M059J (cell line): ENCODE measurements at regions not wholly inside any gene's neighbourhood (a gene's known extent, or its start where the extent isn't known, plus 50 kb on each side); places are given as distances from the start of the nearest gene placed in this dataset.
"Not testable (repeated sequence)": the region's sequence is repeated elsewhere in the genome, so short reads cannot be mapped to it uniquely, and the experiment has no call there.

Source experiments
- DNase-seq: peaks from one replicate; pipeline ENCODE4 v3.0.0-alpha.2; 2012; ENCODE audit warnings: low read depth

DNA sequence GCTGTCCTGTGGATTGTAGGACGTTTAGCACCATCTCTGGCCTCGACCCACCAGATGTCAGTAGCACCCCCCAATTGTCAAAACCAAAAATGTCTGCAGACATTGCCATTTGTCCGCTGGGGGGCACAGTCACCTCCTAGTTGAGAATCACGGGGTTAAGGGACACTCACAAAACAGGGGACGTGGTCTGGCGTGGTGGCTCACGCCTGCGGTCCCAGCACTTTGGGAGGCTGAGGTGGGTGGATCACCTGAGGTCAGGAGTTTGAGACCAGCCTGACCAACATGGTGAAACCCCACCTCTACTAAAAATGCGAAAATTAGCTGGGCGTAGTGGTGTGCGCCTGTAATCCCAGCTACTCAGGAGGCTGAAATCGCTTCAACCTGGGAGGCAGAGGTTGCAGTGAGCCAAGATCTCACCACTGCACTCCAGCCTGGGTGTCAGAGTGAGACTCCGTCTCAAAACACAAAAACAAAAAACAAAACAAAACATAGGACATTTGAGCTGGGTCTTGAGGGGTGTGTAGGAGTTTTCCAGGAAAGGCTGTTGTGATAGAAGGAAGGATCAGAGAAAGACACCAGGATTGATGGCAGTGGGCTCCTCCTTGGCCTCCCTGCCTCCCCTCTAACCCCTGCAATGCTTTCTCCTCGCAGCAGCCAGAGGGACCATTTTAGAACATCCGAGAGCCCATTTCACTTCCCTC is 171.8 kb upstream of the GSE1 start:
- DNase-seq, result peak; percentile 25

DNA sequence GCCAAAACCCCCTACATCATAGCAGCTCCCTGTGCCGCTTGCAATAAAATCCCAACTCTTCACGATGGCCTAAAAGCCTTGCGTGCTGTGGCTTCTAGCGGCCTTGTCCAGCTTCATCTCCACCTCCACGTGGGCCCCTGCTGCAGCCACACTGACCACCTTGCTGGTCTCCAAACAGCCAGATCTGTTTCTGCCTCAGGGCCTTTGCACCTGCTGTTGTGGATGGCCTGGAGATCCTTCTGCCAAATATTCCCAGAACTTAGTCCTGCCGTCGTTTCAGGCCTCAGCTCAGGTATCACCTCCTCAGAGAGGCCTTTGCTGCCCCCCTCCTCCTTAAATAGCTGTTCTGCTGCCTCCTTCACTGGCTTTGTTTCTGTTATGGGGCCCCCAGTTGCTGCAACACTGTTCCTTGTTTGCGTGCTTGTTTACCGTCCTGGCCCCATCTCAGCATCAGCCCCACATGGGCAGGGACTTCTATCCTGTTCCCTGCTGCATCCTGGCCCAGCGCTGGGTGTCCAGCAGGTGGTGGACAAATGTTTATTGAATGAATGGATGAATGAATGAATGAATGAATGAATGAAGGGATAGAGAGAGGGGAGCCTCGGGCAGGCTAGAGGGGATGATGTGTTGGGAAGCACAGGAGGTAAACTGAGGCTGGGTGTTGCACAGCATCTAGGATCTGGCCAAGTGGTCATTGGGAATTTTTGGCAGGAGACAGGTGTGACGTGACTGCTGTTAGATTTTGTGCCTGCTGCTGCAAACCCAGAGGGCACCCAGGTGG is 171.0 kb upstream of the GSE1 start:
- no peak for DNase-seq

GRCh38 chr16:85443116-85443515 is 170.0 kb upstream of the GSE1 start:
- no peak for DNase-seq

DNA sequence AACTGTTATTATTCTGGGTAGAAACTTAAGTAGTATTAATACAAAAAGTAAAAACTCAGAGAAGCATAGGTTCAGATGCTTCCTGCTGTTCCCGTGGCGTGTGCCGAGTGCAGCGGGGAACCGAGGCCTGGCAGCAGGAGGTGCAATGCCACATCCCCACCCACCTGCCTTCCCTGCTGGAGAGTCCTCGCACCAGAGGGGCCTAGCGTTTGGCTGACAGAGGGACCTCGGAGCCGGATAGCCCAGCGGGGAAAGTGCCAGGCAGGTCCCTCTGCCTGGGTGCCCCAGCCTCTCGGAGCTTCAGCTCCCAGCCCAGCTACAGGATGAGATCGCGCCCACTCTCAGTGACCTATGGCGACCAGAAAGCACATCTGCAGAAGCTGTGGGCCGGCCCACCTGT is 169.6 kb upstream of the GSE1 start:
- DNase-seq, result no peak

GRCh38 chr16:85445064-85445778 is 167.9 kb upstream of the GSE1 start:
- DNase-seq, result no peak

GRCh38 chr16:85445779-85446222 is 167.3 kb upstream of the GSE1 start:
- no peak for DNase-seq

- DNase-seq, result no peak
Measured at GRCh38 chr16:85446951-85447692, 166.0 kb upstream of the GSE1 start.

GRCh38 chr16:85447693-85448313 is 165.3 kb upstream of the GSE1 start:
- DNase-seq, result no peak

DNA sequence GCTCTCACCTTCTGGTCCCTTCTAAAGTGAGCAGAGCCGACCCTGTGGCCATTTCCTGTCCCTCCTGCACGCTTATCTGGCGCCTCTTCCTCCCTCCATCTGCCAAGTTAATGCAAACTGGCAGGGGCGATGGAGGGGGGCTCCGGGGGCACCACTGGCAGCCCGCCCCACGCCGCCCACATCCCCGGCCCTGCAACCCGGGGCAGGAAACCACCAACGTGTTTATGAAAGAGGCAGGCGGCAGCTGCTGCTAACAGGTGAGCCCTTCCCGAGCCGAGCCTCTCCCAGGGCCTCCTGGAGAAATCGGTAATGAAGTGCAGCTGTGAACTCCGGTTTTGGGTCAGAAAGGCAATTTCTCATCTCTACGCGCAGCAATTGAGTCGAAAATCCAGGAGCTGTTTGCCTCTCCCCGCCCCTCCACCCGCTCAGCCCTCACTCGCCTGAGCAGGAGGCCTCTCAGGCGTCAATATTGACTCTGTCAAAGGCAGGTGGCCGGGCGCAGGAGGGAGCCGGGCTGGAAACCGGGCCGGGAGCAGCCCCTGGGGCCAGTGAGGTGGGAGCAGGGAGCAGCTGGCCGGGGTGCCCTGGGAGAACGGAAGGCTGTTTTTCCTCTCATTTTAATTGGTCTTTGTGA is 164.4 kb upstream of the GSE1 start:
- DNase-seq, result no peak

DNA sequence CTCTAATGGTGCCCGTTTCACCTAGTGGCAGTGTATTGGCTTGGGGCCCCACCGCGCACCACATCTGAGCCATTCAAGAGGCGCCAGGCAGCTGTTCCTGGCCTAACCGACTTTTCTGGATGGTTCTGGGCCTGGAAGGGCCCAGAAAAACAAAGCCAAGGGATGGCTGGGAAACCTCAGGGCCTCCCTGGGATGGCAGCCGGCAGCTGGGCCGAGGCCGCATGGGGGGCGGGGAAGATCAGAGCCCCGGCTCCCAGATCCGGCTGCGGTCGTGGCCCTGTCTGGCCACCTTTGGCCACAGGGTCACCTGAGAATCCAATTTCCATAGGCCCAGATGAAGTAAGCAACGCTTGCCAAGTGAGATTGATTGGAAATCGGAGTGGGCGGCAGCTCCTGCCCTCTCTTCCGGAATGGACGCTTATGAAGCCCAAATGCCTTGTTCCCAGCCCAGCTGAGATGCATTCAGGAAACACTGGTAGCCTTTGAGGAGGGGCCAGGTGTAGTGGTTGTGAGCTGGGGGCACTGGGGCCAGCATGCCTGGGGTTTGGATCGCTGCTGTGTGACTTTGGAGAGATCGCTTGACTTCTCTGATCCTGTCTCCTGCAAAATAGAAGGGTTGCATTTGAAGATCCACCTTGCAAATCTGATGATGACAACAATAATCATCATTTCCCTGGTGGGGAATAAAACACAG is 163.8 kb upstream of the GSE1 start:
- DNase-seq, result no peak

DNA sequence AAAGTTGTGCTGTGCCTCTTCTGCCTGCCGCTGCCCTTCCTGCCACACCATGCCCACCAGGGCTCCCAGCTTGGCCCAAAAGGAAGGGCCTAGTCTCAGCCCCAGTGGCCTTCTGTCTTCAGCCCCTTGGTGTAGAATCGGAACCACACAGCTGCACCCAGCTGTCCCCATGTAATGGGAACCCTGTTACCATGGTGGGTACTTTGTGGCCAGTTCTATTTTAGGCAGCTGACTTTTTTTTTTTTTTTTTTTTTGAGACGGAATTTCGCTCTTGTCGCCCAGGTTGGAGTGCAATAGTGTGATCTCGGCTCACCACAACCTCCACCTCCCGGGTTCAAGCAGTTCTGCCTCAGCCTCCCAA is 163.3 kb upstream of the GSE1 start:
- no peak for DNase-seq

DNA sequence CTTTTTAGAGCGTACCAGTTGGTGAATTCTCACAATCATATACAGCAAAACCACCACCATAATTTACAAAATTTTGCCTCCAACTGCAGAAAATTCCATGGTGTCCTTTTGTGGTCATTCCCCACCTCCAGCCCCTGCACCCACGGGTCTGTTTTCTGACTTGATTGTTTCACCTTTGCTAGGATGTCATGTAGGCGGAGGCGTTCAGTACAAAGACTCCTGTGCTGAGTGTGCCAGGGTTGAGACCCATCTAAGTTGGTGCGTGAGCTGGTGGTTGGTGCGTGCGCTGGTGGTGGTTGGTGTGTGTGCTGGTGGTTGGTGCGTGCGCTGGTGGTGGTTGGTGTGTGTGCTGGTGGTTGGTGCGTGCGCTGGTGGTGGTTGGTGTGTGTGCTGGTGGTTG is 162.0 kb upstream of the GSE1 start:
- not testable (repeated sequence) for DNase-seq

- DNase-seq, result no peak
Measured at GRCh38 chr16:85451641-85452363, 161.3 kb upstream of the GSE1 start.

GRCh38 chr16:85452364-85453193 is 160.5 kb upstream of the GSE1 start:
- no peak for DNase-seq

GRCh38 chr16:85453194-85453678 is 159.9 kb upstream of the GSE1 start:
- DNase-seq, result no peak

GRCh38 chr16:85453703-85454102 is 159.4 kb upstream of the GSE1 start:
- no peak for DNase-seq

DNA sequence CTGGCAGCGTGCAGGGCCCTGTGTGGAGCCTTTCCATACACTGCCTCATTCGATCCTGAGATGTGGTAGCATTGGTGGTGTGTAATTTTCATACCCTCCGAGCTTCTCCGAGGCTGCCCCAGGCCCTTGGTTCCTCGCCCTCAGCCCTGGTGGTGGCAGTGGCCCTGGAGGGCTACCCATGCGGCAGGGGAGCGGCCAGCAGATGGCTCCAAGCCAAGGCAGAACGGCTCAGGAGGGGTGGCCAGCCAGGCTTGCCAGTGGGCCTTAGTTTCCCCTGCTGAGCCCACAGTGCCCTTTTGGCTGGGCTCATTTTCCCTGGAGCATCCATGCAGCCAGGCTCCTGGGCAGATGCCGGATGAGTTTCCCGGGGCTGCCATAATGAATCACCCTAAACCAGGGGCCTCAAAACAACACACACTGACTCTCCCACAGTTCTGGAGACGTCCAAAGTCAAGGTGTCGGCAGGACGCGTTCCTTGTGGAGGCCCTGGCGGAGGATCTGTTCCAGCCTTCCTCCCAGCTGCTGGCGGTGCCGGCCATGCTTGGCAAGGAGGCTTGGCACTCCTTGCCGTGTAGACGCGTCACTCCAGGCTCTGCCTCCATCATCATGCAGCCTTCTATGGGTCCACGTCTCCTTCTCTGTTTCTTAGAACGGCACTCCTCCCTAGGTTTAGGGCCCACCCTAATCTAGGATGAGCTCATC is 158.8 kb upstream of the GSE1 start:
- DNase-seq, result no peak

DNA sequence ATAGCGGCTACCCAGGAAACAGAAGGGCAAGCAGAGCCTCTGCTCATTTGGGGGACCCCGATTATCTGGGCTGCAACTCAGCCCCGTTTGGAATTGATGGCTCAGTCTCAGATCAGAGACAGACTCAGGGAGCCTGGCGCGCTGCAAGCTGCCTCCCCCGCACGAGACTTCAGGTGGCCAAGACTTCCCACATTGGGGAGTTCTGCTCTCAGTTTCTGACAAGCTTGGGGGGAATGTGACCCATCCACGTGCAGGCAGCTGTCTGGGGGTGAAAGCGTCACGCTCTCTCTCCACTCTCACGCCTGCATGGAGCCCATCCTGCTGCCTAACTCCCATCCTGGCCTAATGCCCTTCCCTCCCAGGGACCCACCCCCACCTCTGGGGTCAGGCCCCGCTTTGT is 157.6 kb upstream of the GSE1 start:
- no peak for DNase-seq
